DOHH2 (cell line): ENCODE measurements at regions not wholly inside any gene's neighbourhood (a gene's known extent, or its start where the extent isn't known, plus 50 kb on each side); places are given as distances from the start of the nearest gene placed in this dataset.

ENCODE experiments used
- CTCF ChIP-seq: fragments of 200-600 bp; sonication (generic); IDR thresholded peaks from one replicate; pipeline ENCODE4 v1.5.1; 2014; ENCODE audit warnings: antibody characterized with exemption, mild to moderate bottlenecking, low read depth, low read length; ENCODE audit not compliant: poor library complexity, severe bottlenecking
- EZH2phosphoT487 ChIP-seq: fragments of 200-600 bp; sonication (generic); IDR thresholded peaks from 2 replicates; pipeline ENCODE4 v1.6.1; 2017; ENCODE audit warnings: borderline replicate concordance, mild to moderate bottlenecking, antibody characterized with exemption, low read length, moderate library complexity, mixed read lengths

GRCh38 chr12:83349907-83350611 is 663.4 kb downstream of the TMTC2 start:
- TF ChIP-seq CTCF: no peak
- no peak for TF ChIP-seq EZH2phosphoT487
